ENCODE measurements at regions not wholly inside any gene's neighbourhood (a gene's known extent, or its start where the extent isn't known, plus 50 kb on each side); places are given as distances from the start of the nearest gene placed in this dataset.

GRCh38 chr2:59874361-59874760 lies 679.1 kb downstream of the BCL11A start:
- no peak for DNase-seq (ENCODE audit: low spot score in 2 of 2)
- no peak for TF ChIP-seq POLR2A (IDR thresholded peaks at IDR 0.05)
- no peak for TF ChIP-seq CTCF (IDR thresholded peaks at IDR 0.05)

GRCh38 chr2:59871830-59872229 lies 681.6 kb downstream of the BCL11A start:
- Histone ChIP-seq H3K4me3 (no peak overlapping the region), H3K36me3 (no peaks in the 10 kb centered on the region), H3K4me1 (no peaks in the 10 kb centered on the region), H3K27me3 (no peaks in the 10 kb centered on the region), H3K9me3 (no peaks in the 10 kb centered on the region), H3K27ac (no peak overlapping the region)
- no peak for TF ChIP-seq CTCF (IDR thresholded peaks at IDR 0.05)
- no peak for TF ChIP-seq POLR2A (IDR thresholded peaks at IDR 0.05)
- no peak for TF ChIP-seq POLR2AphosphoS5 (IDR thresholded peaks at IDR 0.05)
- no peak for DNase-seq (ENCODE audit: low spot score in 2 of 2)
- intact Hi-C loops (cut with DNase I; ENCODE audit: low total_unique reads), result no loop called here

More at GRCh38 chr2:59874361-59874760, 679.1 kb downstream of the BCL11A start:
- Histone ChIP-seq H3K4me1 (no peaks in the 10 kb centered on the region), H3K9me3 (no peaks in the 10 kb centered on the region), H3K27me3 (no peaks in the 10 kb centered on the region), H3K4me3 (no peak overlapping the region), H3K27ac (no peak overlapping the region), H3K36me3 (no peaks in the 10 kb centered on the region)
- intact Hi-C loops (cut with DNase I; ENCODE audit: low total_unique reads), result no loop called here

- Histone ChIP-seq H3K27ac (no peak overlapping the region), H3K36me3 (no peaks in the 10 kb centered on the region), H3K4me3 (no peak overlapping the region), H3K4me1 (no peaks in the 10 kb centered on the region), H3K9me3 (no peaks in the 10 kb centered on the region), H3K27me3 (no peaks in the 10 kb centered on the region)
- no peak for DNase-seq (ENCODE audit: low spot score in 2 of 2)
- no peak for TF ChIP-seq POLR2AphosphoS5 (IDR thresholded peaks at IDR 0.05)
- no peak for TF ChIP-seq CTCF (IDR thresholded peaks at IDR 0.05)
- no peak for TF ChIP-seq POLR2A (IDR thresholded peaks at IDR 0.05)
- intact Hi-C loops (cut with DNase I; ENCODE audit: low total_unique reads), result no loop called here
These were observed 684.5 kb downstream of the BCL11A start for GRCh38 chr2:59868981-59869380.

- Histone ChIP-seq H3K27me3 (no peaks in the 10 kb centered on the region), H3K4me3 (no peak overlapping the region), H3K4me1 (no peaks in the 10 kb centered on the region), H3K36me3 (no peaks in the 10 kb centered on the region), H3K27ac (no peak overlapping the region), H3K9me3 (peaks cover 0 to 4% of the 10 kb centered on the region in 2 donors)
- TF ChIP-seq CTCF (IDR thresholded peaks at IDR 0.05) (no peak), POLR2A (IDR thresholded peaks at IDR 0.05) (no peak), POLR2AphosphoS5 (IDR thresholded peaks at IDR 0.05) (no peak)
- DNase-seq (ENCODE audit: low spot score in 2 of 2), result no peak
- intact Hi-C loops (cut with DNase I; ENCODE audit: low total_unique reads), result no loop called here
These were observed 687.0 kb downstream of the BCL11A start for GRCh38 chr2:59866436-59866835.

GRCh38 chr2:59858540-59858939 lies 694.9 kb downstream of the BCL11A start:
- Histone ChIP-seq H3K9me3 (peaks cover 0 to 6% of the 10 kb centered on the region in 2 donors), H3K4me1 (no peaks in the 10 kb centered on the region), H3K27ac (no peak overlapping the region), H3K4me3 (no peak overlapping the region), H3K27me3 (no peaks in the 10 kb centered on the region), H3K36me3 (no peaks in the 10 kb centered on the region)
- intact Hi-C loops (cut with DNase I; ENCODE audit: low total_unique reads), result no loop called here
- no peak for TF ChIP-seq CTCF (IDR thresholded peaks at IDR 0.05)
- TF ChIP-seq POLR2A (IDR thresholded peaks at IDR 0.05), result no peak
- no peak for DNase-seq (ENCODE audit: low spot score in 2 of 2)
